HEK293T (cell line): ENCODE measurements at regions not wholly inside any gene's neighbourhood (a gene's known extent, or its start where the extent isn't known, plus 50 kb on each side); places are given as distances from the start of the nearest gene placed in this dataset.

ENCODE experiments used
- ARNT ChIP-seq: fragments of 450-650 bp; IDR thresholded peaks from 2 replicates; pipeline ENCODE4 v1.6.1; 2017; ENCODE audit warnings: mild to moderate bottlenecking
- BHLHE40 ChIP-seq: fragments of 450-650 bp; IDR thresholded peaks from 2 replicates; pipeline ENCODE4 v1.6.1; 2016; ENCODE audit warnings: mild to moderate bottlenecking, moderate library complexity, borderline replicate concordance
- ELF4 ChIP-seq: fragments of 450-650 bp; IDR thresholded peaks from 2 replicates; pipeline ENCODE4 v1.6.1; 2017; ENCODE audit warnings: antibody characterized with exemption
- SP1 ChIP-seq: fragments of 450-650 bp; IDR thresholded peaks from 2 replicates; pipeline ENCODE4 v1.6.1; 2017

GRCh38 chr5:33281431-33281843 lies 159.3 kb upstream of the TARS1 start:
- TF ChIP-seq ARNT, result no peak
- TF ChIP-seq SP1, result no peak
- TF ChIP-seq BHLHE40, result no peak
- no peak for TF ChIP-seq ELF4
